H9 (cell line): ENCODE measurements at regions not wholly inside any gene's neighbourhood (a gene's known extent, or its start where the extent isn't known, plus 50 kb on each side); places are given as distances from the start of the nearest gene placed in this dataset.

ENCODE experiments used
- DNase-seq: peaks from one replicate; pipeline ENCODE4 v3.0.0-alpha.2; 2017
- H2AFZ ChIP-seq: one replicate; pipeline ENCODE4 v1.6.1; 2013; ENCODE audit warnings: mild to moderate bottlenecking, low read length, control low read depth, moderate library complexity
- H2AK5ac ChIP-seq: 2 replicates; pipeline ENCODE4 v1.6.1; 2013; ENCODE audit warnings: low read length, control low read depth, mixed read lengths; ENCODE audit not compliant: insufficient read length
- H2BK120ac ChIP-seq: one replicate; pipeline ENCODE4 v1.6.1; 2013; ENCODE audit warnings: low read depth, mild to moderate bottlenecking, low read length, control low read depth, inconsistent platforms; ENCODE audit not compliant: poor library complexity, severe bottlenecking
- H2BK12ac ChIP-seq: 2 replicates; pipeline ENCODE4 v1.6.1; 2013; ENCODE audit warnings: low read length, control low read depth, mixed read lengths, low read depth; ENCODE audit not compliant: insufficient read length
- H2BK15ac ChIP-seq: 2 replicates; pipeline ENCODE4 v1.6.1; 2013; ENCODE audit warnings: low read depth, low read length, control low read depth
- H2BK20ac ChIP-seq: one replicate; pipeline ENCODE4 v1.6.1; 2013; ENCODE audit warnings: low read depth, mild to moderate bottlenecking, low read length, control low read depth, inconsistent platforms; ENCODE audit not compliant: poor library complexity, severe bottlenecking
- H2BK5ac ChIP-seq: 2 replicates; pipeline ENCODE4 v1.6.1; 2013; ENCODE audit warnings: low read length, control low read depth, mixed read lengths; ENCODE audit not compliant: insufficient read length
- H3K14ac ChIP-seq: 2 replicates; pipeline ENCODE4 v1.6.1; 2013; ENCODE audit warnings: low read length, control low read depth; ENCODE audit not compliant: insufficient read depth
- H3K18ac ChIP-seq: 2 replicates; pipeline ENCODE4 v1.6.1; 2013; ENCODE audit warnings: low read depth, mild to moderate bottlenecking, mixed read lengths, low read length, control low read depth; ENCODE audit not compliant: insufficient read length
- H3K23ac ChIP-seq: 2 replicates; pipeline ENCODE4 v1.6.1; 2013; ENCODE audit warnings: low read length, control low read depth, mixed read lengths, low read depth; ENCODE audit not compliant: insufficient read length
- H3K23me2 ChIP-seq: 2 replicates; pipeline ENCODE4 v1.6.1; 2013; ENCODE audit warnings: low read depth, mild to moderate bottlenecking, mixed read lengths, low read length, control low read depth; ENCODE audit not compliant: insufficient read length, poor library complexity, severe bottlenecking
- H3K27ac ChIP-seq: 2 replicates; pipeline ENCODE4 v1.5.1; 2013; ENCODE audit warnings: low read length, control low read depth, mixed read lengths, low read depth; ENCODE audit not compliant: insufficient read length
- H3K27me3 ChIP-seq: 2 replicates; pipeline ENCODE4 v1.6.1; 2013; ENCODE audit warnings: low read length, control low read depth, inconsistent platforms; ENCODE audit not compliant: insufficient read depth
- H3K4ac ChIP-seq: 2 replicates; pipeline ENCODE4 v1.6.1; 2013; ENCODE audit warnings: low read depth, mild to moderate bottlenecking, control low read depth, inconsistent platforms, low read length, moderate library complexity
- H3K4me1 ChIP-seq: 2 replicates; pipeline ENCODE4 v1.6.1; 2013; ENCODE audit warnings: low read length, control low read depth, inconsistent platforms; ENCODE audit not compliant: insufficient read depth
- H3K4me2 ChIP-seq: 2 replicates; pipeline ENCODE4 v1.6.1; 2013; ENCODE audit warnings: low read length, control low read depth, mixed read lengths; ENCODE audit not compliant: insufficient read length, insufficient read depth
- H3K56ac ChIP-seq: 2 replicates; pipeline ENCODE4 v1.6.1; 2013; ENCODE audit warnings: low read depth, mild to moderate bottlenecking, mixed read lengths, low read length, control low read depth; ENCODE audit not compliant: insufficient read length
- H3K79me1 ChIP-seq: 2 replicates; pipeline ENCODE4 v1.6.1; 2013; ENCODE audit warnings: low read depth, mild to moderate bottlenecking, moderate library complexity, low read length, control low read depth, inconsistent platforms; ENCODE audit not compliant: insufficient read depth, poor library complexity, severe bottlenecking
- H3K79me2 ChIP-seq: 2 replicates; pipeline ENCODE4 v1.6.1; 2013; ENCODE audit warnings: low read length, control low read depth, inconsistent platforms; ENCODE audit not compliant: insufficient read depth
- H3K9ac ChIP-seq: 2 replicates; pipeline ENCODE4 v1.6.1; 2013; ENCODE audit warnings: low read length, control low read depth, mixed read lengths; ENCODE audit not compliant: insufficient read length; ENCODE audit errors: extremely low read depth
- H3K9me3 ChIP-seq: one replicate; pipeline ENCODE4 v1.6.1; 2013; ENCODE audit warnings: low read depth, low read length, inconsistent platforms; ENCODE audit not compliant: control insufficient read depth
- H3T11ph ChIP-seq: one replicate; pipeline ENCODE4 v1.6.1; 2013; ENCODE audit warnings: mild to moderate bottlenecking, low read length, control low read depth, inconsistent platforms
- H4K20me1 ChIP-seq: one replicate; pipeline ENCODE4 v1.6.1; 2013; ENCODE audit not compliant: control insufficient read depth, insufficient read length, insufficient read depth
- H4K5ac ChIP-seq: 2 replicates; pipeline ENCODE4 v1.6.1; 2013; ENCODE audit warnings: low read depth, mild to moderate bottlenecking, mixed read lengths, low read length, control low read depth; ENCODE audit not compliant: insufficient read length
- H4K8ac ChIP-seq: replicated peaks from 2 replicates; pipeline ENCODE4 v1.6.1; 2013; ENCODE audit warnings: low read length, control low read depth, mixed read lengths, low read depth; ENCODE audit not compliant: insufficient read length
- H4K91ac ChIP-seq: 2 replicates; pipeline ENCODE4 v1.6.1; 2013; ENCODE audit warnings: low read depth, mild to moderate bottlenecking, moderate library complexity, mixed read lengths, low read length, control low read depth; ENCODE audit not compliant: insufficient read length
- H3K27ac Mint-ChIP-seq, 3 experiments: 2 replicates in 2 of 3; 3 replicates in 1 of 3; pipeline ENCODE4 v1.8.0; 2020 to 2021; ENCODE audit warnings: mixed read lengths in 3 of 3, mild to moderate bottlenecking in 1 of 3, moderate library complexity in 1 of 3
- H3K27me3 Mint-ChIP-seq: 2 replicates; pipeline ENCODE4 v1.8.0; 2021; ENCODE audit warnings: low read depth, mild to moderate bottlenecking, moderate library complexity, mixed read lengths
- H3K36me3 Mint-ChIP-seq, 3 experiments: 2 replicates in 2 of 3; 3 replicates in 1 of 3; pipeline ENCODE4 v1.8.0; 2020 to 2021; ENCODE audit warnings: low read depth in 3 of 3, mixed read lengths in 3 of 3; ENCODE audit not compliant: insufficient read depth in 1 of 3
- H3K4me1 Mint-ChIP-seq, 2 experiments: 2 replicates each; pipeline ENCODE4 v1.8.0; 2020; ENCODE audit warnings: mixed read lengths in 2 of 2
- H3K4me3 Mint-ChIP-seq, 2 experiments: 2 replicates in 1 of 2; 3 replicates in 1 of 2; pipeline ENCODE4 v1.8.0; 2020 to 2021; ENCODE audit warnings: mild to moderate bottlenecking in 2 of 2, mixed read lengths in 2 of 2, moderate library complexity in 1 of 2
- H3K9me3 Mint-ChIP-seq, 2 experiments: 2 replicates in 1 of 2; 3 replicates in 1 of 2; pipeline ENCODE4 v1.8.0; 2020; ENCODE audit warnings: mild to moderate bottlenecking in 2 of 2, mixed read lengths in 2 of 2, moderate library complexity in 1 of 2
- WGBS: extraction: QIAGEN DNeasy Blood & Tissue Kit; methylation state at CpG from one replicate; pipeline ENCODE4 v1.1.7; 2013; ENCODE audit warnings: missing lambda C conversion rate, low lambda C conversion rate, mixed read lengths; ENCODE audit not compliant: insufficient read length; ENCODE audit errors: extremely low coverage; 5-methylcytosine and 5-hydroxymethylcytosine counted together
- TF ChIP-seq, protein P1 (sequence below): fragments of 200-600 bp; sonication (generic); conservative IDR thresholded peaks from 3 replicates; pipeline ENCODE4 v1.8.0; 2021; ENCODE audit warnings: antibody characterized with exemption, mild to moderate bottlenecking

DNA sequence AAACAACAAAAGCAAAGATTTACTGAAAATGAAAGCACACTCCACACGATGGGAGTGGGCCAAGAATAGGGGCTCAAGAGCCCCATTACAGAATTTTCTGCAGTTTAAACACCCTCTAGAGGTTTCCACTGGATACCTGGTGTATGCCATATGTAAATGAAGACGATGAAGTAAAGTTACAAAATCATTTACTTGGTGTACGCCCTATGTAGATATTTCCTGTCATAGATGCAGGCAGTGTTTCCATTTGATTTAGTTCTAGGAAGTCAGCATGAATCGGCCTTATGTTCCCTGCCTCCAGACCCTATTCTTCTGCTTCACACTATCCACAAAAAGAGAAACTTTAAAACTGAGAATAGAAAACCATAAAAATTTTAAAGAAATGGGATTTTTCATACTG, 404.4 kb upstream of the GJE1 start:
- Mint-ChIP-seq H3K4me3 (no peak overlapping the region), H3K27me3 (no peaks in the 10 kb centered on the region), H3K36me3 (no peaks in the 10 kb centered on the region), H3K4me1 (peaks cover 17 to 20% of the 10 kb centered on the region in 2 experiments), H3K9me3 (no peaks in the 10 kb centered on the region), H3K27ac (no peak overlapping the region)
- no peaks in the 10 kb centered on the region for H3K79me1 ChIP-seq
- H3K23ac ChIP-seq, result no peak overlapping the region
- no peak overlapping the region for H4K8ac ChIP-seq
- no peak overlapping the region for H2BK20ac ChIP-seq
- H3K4me2 ChIP-seq, result no peak overlapping the region
- H3K18ac ChIP-seq, result no peak overlapping the region
- H2BK5ac ChIP-seq, result no peak overlapping the region
- no peaks in the 10 kb centered on the region for H3K4me1 ChIP-seq
- H2BK12ac ChIP-seq, result no peak overlapping the region
- H3K9me3 ChIP-seq, result no peaks in the 10 kb centered on the region
- DNase-seq, result no peak
- no peak overlapping the region for H3K27ac ChIP-seq
- no peaks in the 10 kb centered on the region for H4K20me1 ChIP-seq
- TF ChIP-seq, protein P1, sequence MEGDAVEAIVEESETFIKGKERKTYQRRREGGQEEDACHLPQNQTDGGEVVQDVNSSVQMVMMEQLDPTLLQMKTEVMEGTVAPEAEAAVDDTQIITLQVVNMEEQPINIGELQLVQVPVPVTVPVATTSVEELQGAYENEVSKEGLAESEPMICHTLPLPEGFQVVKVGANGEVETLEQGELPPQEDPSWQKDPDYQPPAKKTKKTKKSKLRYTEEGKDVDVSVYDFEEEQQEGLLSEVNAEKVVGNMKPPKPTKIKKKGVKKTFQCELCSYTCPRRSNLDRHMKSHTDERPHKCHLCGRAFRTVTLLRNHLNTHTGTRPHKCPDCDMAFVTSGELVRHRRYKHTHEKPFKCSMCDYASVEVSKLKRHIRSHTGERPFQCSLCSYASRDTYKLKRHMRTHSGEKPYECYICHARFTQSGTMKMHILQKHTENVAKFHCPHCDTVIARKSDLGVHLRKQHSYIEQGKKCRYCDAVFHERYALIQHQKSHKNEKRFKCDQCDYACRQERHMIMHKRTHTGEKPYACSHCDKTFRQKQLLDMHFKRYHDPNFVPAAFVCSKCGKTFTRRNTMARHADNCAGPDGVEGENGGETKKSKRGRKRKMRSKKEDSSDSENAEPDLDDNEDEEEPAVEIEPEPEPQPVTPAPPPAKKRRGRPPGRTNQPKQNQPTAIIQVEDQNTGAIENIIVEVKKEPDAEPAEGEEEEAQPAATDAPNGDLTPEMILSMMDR, result no peak
- H3T11ph ChIP-seq, result no peak overlapping the region
- no peak overlapping the region for H3K14ac ChIP-seq
- no peaks in the 10 kb centered on the region for H3K23me2 ChIP-seq
- H4K91ac ChIP-seq, result no peak overlapping the region
- H3K4ac ChIP-seq, result no peak overlapping the region
- no peak overlapping the region for H3K9ac ChIP-seq
- H4K5ac ChIP-seq, result no peak overlapping the region
- H3K56ac ChIP-seq, result no peak overlapping the region
- no peak overlapping the region for H2BK15ac ChIP-seq
- H3K79me2 ChIP-seq, result no peaks in the 10 kb centered on the region
- no peak overlapping the region for H2AFZ ChIP-seq
- no peak overlapping the region for H2BK120ac ChIP-seq
- no CpG with 5 or more reads among the region's 4 CpGs for WGBS
- no peak overlapping the region for H2AK5ac ChIP-seq
- H3K27me3 ChIP-seq, result no peaks in the 10 kb centered on the region
